ENCODE measurements at regions not wholly inside any gene's neighbourhood (a gene's known extent, or its start where the extent isn't known, plus 50 kb on each side); places are given as distances from the start of the nearest gene placed in this dataset.
"Not testable (repeated sequence)": the region's sequence is repeated elsewhere in the genome, so short reads cannot be mapped to it uniquely, and the experiment has no call there.

- no peak for DNase-seq
These were observed 489.5 kb downstream of the IRS1 start for GRCh38 chr2:226310146-226310545.

GRCh38 chr2:226308986-226309385 lies 490.6 kb downstream of the IRS1 start:
- DNase-seq: no peak

DNA sequence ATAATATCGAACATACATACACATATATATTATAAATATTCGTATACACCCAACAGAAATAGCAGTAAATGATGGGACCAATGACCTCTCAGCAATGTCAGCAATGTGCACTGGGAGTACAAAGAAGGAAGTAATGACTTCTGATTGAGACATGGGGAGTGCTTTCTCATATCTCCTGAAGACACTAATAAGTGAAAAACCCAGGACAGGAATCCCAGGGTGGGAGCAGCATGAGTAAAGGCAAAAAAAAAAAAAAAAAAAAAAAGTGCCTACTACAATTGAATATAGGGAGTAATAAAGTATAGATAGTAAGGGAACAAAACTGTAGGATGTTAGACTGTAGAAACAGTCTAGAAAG lies 491.3 kb downstream of the IRS1 start:
- DNase-seq: no peak

GRCh38 chr2:226307487-226308322 lies 491.9 kb downstream of the IRS1 start:
- no peak for DNase-seq

GRCh38 chr2:226306969-226307368 lies 492.7 kb downstream of the IRS1 start:
- DNase-seq: no peak

DNA sequence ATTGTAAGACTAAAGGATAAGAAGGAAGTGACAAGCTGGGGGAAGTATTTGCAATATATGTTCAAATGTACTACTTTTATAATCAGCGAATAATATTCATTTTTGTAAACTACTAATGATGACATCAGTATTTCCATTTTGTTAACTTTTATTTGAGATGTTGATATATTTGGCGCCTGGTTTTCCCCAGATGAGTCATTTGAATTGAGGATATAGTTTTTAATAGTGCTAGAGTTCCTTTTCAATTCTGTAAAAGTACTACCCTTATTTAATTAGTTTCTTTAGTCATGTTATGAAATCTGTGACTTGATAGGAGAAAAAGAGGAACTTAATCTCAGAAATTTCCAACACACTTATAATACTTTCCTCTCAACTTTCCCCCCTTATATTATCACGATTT lies 495.3 kb downstream of the IRS1 start:
- no peak for DNase-seq

GRCh38 chr2:226303707-226304106 lies 495.9 kb downstream of the IRS1 start:
- no peak for DNase-seq

- DNase-seq: no peak
These were observed 499.3 kb downstream of the IRS1 start for GRCh38 chr2:226300196-226300886.

- DNase-seq: no peak
These were observed 499.8 kb downstream of the IRS1 start for GRCh38 chr2:226299771-226300170.

GRCh38 chr2:226295681-226296080 lies 503.9 kb downstream of the IRS1 start:
- no peak for DNase-seq

GRCh38 chr2:226295123-226295522 lies 504.5 kb downstream of the IRS1 start:
- no peak for DNase-seq

DNA sequence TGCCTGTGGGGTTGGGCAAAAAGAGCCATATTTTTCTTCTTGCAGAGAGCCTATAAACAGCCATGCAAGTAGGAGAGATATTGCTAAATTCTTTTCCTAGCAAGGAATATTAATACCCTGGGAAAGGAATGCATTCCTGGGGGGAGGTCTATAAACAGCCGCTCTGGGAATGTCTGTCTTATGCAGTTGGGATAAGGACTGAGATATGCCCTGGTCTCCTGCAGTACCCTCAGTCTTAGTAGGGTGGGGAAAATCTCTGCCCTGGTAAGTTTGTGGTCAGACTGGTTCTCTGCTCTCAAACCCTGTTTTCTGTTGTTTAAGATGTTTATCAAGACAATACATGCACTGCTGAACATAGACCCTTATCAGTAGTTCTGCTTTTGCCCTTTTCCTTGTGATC lies 508.3 kb downstream of the IRS1 start:
- not testable (repeated sequence) for DNase-seq

GRCh38 chr2:226286916-226287315 lies 512.7 kb downstream of the IRS1 start:
- no peak for DNase-seq

DNA sequence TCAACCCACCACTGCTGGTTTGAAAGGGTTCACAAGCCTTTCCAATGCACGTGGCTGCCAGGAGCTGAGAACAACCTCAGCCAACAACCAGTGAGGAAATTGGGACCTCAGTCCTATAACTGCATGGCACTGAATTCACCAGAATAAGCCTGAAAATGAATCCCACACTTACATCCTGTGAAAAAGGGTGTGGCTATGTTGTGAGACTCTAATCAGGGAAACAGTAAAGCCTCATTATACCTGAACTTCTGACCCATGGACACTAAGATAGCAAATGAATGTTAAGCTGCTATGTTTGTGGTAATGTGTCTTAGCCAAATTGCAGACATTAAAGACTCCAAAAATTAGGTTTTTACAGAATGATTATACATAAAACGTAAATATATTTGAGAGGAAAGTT lies 515.8 kb downstream of the IRS1 start:
- DNase-seq: no peak

DNA sequence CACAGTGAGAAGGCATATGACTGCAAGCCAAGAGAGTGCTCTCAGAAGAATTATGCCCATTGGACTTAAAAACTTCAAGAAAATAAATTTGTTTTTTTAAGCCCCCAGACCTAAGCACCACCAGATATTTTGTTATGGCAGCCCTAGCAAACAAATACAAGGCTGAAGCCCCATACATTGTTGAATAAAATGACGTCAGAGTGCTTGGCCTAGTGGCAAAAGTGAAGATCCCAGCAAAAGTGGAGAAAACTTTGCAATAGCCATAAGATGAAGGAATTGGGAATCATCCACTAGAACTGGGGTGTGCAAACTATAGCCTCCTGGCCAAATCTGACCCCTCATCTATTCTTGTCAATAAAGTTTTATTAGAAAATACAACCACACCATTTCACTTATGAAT lies 517.5 kb downstream of the IRS1 start:
- no peak for DNase-seq

DNA sequence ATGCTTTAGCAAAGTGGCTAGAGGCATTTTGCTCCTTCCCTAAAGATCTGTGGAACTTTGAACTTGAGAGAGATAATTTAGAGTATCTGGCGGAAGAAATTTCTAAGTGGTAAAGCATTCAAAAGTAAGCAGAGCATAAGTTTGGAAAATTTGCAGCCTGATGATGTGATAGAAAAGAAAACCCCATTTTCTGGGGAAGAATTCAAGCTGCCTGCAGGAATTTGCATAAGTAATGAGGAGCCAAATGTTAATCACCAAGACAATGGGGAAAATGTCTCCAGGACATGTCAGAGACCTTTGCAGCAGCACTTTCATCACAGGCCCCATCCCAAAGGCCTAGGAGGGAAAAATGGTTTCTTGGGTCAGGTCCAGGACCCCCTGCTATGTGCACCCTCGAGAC lies 519.5 kb downstream of the IRS1 start:
- not testable (repeated sequence) for DNase-seq

DNA sequence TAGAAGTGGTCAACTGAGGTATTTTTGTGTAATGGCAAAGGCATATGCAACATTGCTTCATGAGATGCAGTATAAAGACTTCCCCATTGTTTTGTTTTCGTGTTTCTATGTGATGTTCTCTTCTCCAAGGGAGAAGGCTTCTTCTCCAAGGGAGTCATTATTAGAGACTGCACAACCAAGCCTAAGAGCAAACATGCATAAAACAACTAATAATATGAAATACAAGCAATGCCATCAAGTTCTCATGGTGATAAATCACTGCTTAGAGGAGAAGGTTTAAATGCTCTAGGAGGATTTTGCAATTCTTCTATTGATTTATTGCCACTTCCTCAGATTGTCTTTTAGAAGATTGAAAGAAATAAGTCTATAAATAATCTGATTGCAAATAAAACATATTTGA lies 524.4 kb downstream of the IRS1 start:
- DNase-seq: no peak

GRCh38 chr2:226274143-226274542 lies 525.5 kb downstream of the IRS1 start:
- DNase-seq: no peak

GRCh38 chr2:226273440-226273839 lies 526.2 kb downstream of the IRS1 start:
- no peak for DNase-seq

DNA sequence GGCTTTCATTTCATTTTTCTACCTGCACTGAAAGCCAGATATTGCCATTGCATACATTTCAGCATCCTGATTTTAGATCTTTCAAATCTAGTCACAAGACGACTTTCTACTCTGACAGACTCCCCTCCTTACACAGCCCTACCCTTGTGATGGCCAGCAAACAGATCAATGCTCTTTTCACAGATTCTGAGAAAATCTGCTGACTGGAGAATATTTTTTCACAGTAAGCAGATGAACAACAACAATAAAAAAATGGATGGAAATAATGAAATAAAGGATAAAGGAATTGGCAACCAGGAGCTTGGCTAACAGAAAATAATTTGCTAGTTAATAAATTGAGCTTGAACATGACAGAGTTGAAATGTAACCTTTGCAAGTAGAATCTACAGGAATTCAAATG lies 527.2 kb downstream of the IRS1 start:
- no peak for DNase-seq

DNA sequence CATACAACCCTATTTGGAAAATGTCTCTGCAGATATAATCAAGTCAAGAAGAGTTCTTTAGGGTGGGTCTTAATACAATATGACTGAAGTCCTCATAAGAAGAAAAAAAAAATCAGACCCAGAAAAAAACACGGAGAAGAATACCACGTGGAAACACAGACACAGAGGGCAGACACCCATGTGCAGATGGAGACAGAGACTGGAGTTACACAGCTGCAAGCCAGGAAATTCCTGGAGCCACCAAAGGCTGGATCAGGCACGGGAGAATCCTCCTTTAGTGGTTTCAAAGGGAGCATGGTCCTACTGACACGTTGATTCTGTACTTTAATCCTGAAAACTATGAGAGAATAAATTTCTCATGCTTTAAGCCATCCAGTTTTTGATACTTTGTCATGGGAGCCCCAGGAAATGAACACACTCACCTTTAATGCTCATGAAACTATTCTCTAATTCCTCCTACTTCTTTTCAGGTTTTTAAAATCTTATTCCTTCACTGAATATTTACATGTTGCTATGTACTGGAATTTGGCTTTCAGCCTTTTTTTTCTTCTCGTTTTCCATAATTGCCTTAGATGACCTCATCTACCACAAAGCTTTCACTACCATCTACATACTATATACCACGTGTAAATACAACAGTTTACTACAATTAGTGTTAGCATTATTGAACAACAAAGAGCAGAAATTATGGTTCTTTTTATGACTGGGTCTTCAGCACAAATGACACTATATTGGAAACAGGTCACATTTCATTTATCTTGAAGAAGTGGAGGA lies 529.1 kb downstream of the IRS1 start:
- no peak for DNase-seq

- no peak for DNase-seq
These were observed 531.9 kb downstream of the IRS1 start for GRCh38 chr2:226267516-226268289.
